Stimulated activated CD8-positive, alpha-beta memory T cell treated with anti-CD3 and anti-CD28 coated beads, Interleukin-7, amount 100 ng/mL, for 48 hours (primary cell): ENCODE measurements at regions not wholly inside any gene's neighbourhood (a gene's known extent, or its start where the extent isn't known, plus 50 kb on each side); places are given as distances from the start of the nearest gene placed in this dataset.
"Not testable (repeated sequence)": the region's sequence is repeated elsewhere in the genome, so short reads cannot be mapped to it uniquely, and the experiment has no call there.

ENCODE experiments used
- DNase-seq, 2 donors: peaks; one replicate each; pipeline ENCODE4 v3.0.0-alpha.2; 2020; ENCODE audit warnings: low read depth in 1 of 2; ENCODE audit errors: extremely low read depth in 1 of 2

GRCh38 chr1:199089393-199090122 lies 450.7 kb downstream of the PTPRC start:
- peak; percentile 6 to 22 for DNase-seq

- not testable (repeated sequence) for DNase-seq
These were observed 456.8 kb downstream of the PTPRC start for GRCh38 chr1:199095628-199096027.

DNA sequence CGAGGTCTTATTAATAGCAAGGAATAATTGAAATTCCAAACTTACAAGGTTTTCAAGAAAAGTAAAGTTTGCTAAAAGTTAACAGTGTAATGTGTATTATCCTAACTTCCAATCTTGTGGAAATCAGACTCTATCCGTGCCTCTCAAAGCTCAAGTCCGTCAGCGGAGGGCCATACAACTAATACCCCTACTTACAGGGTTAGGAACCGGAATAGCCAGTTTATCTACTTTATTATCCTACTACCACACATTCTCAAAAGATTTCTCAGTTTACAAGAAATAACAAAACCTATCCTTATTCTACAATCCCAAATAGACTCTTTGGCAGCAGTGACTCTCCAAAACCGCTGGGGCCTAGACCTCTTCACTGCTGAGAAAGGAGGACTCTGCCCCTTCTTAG lies 457.8 kb downstream of the PTPRC start:
- no peak for DNase-seq

- DNase-seq, result no peak
These were observed 459.6 kb downstream of the PTPRC start for GRCh38 chr1:199098468-199098867.

- no peak for DNase-seq
These were observed 462.3 kb downstream of the PTPRC start for GRCh38 chr1:199101139-199101538.

DNA sequence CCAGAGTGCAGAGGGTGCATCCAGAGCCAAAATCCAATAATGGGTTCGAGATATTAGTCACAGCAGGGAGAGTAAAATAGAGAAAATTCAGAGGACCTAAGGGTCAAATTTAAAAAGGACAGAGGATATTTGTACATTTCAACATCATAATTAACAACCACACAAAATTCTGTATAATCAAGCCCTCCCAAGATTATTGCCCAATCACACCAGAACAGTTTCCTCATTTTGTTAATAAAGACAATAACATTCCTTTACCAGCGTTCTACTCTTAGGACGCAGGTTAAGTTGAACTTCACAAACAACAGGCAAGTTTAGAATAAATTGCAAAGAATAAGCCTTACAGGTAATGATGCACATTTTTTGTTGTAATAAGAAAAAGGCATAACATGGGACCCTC lies 462.8 kb downstream of the PTPRC start:
- no peak for DNase-seq

GRCh38 chr1:199102239-199102638 lies 463.4 kb downstream of the PTPRC start:
- DNase-seq, result no peak

- no peak for DNase-seq
These were observed 470.3 kb downstream of the PTPRC start for GRCh38 chr1:199109160-199109559.

DNA sequence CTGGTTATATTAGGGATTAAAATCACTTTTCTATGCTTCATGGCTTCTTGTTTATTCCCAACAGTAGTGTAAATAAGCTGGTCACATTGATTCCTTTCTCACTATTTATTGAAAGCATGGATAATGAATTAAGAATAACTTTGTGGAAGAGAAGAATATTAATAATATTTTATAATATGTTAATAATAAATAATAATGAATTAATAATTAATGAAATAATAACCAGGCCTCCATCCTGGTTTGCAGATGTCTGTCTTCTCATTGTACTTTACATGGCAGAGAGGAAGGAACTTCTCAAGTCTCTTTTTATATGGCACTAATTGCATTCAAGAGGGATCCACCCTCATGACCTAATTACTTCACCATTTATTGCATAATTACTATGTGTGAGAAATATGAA lies 473.5 kb downstream of the PTPRC start:
- DNase-seq, result no peak

- DNase-seq, result peak; percentile 26 to 47
These were observed 474.5 kb downstream of the PTPRC start for GRCh38 chr1:199113265-199113869.

GRCh38 chr1:199116488-199116887 lies 477.6 kb downstream of the PTPRC start:
- DNase-seq, result no peak

GRCh38 chr1:199121047-199121446 lies 482.2 kb downstream of the PTPRC start:
- DNase-seq, result no peak

- DNase-seq, result no peak
These were observed 483.2 kb downstream of the PTPRC start for GRCh38 chr1:199122085-199122484.

DNA sequence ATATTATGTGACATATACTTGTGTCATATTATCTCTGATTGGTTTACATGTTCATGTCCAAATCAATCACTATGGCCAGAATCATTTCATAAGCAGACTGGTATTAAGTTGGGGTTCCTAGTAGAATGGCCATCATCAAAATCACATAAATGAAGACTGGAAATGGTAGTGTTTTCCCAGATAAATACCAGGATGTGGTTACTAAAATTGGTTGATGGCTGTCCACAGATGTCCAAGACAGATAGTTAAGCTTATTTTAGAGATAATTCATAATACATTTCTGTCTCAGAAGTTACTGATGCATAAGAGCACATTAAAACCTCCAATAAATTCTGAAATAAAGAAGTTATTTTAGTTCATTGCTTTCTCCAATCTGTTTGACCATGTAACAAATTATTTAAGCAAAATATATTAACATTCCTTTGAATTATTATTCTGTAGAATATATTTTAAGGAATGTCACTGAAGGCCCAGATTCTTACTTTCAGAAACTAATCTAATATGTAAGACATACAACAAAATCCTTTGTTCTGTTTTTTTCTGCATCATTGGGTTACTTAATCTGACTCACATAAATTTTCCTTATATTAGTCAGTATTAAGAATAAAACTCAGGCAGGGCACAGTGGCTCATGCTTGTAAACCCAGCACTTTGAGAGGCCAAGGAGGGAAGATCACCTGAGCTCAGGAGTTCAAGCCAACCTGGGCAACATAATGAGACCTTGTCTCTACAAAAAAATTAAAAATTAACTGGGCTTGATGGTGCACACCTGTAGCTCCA lies 483.9 kb downstream of the PTPRC start:
- no peak for DNase-seq

DNA sequence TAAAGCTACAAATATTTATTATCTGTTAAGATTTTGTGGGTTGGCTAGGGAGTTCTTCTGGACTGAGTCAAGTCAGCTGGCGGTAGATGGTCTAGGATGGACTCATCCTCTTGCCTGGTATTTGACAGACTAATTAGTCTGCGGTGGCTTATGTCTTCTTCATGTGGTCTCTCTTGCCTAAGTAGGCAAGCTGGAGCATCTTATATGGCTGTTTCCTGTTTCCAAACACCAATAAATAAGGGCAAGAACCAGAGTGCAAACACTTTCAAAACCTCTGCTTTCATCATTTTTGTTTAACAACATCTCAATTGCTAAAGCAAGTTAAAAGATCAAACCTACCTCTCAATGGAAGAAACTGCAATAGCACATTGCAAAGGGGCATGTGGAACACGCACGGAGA lies 484.8 kb downstream of the PTPRC start:
- DNase-seq, result no peak

DNA sequence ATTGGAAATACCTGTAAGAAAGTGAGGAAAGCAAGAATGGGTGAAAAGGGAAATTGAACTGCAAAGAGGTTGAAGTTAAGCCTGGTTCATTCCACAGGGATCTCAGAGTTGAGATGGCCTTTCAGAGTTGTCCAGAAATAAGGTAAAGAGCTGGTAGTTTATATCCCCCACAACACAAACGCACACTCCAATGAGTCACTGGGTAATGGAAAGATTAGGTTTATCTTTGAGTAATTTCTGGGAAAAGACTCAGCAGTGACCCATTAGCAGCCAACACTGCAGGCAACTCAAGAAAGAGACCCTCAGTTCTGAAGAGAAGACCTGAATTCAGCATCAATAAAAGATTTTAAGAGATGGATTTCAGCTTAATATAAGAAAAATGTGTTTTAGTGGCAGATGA lies 485.5 kb downstream of the PTPRC start:
- DNase-seq, result no peak

DNA sequence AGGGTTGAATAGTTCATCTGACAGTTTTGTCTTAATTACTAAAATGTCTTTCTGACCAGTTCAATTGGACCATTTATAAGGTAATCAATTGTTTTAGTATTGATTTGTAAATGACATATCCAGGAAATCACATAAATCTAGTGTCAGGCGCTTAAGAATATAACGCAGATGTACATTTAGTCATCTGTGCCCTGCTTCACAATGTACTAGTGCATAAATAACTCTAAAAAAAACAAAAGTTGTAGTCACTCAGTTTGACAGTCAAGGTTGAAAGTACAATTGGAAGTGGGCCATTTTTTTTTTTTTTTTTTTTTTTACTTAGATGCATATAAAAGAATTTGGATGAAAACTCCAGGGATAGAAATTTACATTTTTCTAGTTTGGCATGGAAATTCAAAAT lies 490.4 kb downstream of the PTPRC start:
- no peak for DNase-seq

DNA sequence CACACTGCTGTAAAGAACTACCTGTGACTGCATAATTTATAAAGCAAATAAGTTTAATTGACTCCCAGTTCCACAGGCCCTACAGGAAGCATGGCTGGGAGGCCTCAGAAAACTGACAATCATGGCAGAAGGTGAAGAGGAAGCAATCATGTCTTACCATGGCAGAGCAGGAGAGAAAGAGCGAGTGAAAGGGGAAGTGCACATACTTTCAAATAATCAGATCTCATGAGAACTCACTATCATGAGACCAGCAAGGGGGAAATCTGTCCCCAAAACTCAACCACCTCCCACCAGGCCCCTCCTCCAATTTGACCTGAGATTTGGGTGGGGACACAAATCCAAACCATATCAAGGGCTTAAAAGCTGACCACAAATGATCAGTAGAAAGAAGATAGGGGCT lies 493.2 kb downstream of the PTPRC start:
- DNase-seq, result no peak

DNA sequence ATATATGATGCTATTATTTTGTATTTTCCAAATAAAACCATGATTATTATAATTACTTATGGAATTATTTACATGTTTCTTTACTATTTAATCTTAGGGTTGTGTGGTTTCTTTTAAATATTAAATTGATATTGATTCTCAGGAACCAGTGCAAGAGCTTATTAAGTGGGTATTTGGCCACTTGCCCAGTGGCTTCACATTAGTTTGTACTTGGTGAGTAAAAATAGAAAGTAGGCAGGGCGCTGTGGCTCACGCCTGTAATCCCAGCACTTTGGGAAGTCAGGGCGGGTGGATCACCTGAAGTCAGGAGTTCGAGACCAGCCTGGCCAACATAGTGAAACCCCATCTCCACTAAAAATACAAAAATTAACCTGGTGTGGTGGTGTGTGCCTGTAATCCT lies 497.1 kb downstream of the PTPRC start:
- no peak for DNase-seq

GRCh38 chr1:199138061-199138460 lies 499.2 kb downstream of the PTPRC start:
- no peak for DNase-seq

DNA sequence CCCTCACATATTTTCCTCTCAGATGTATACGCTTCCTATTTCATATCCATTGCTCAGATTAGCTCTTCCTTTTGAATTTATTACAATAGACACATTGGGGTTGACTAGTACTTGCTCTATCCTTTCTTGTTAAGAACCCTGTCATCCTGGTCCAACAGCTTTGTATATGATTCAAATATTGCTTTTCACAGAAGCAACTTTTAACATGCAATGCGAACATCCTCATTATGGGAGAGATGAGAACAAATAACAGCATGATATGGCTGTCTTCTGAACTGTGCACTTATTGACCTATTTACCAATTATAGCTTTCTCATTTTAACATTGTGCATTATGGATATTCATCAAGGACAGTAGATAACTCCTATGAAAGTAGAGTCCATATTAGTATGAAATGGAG lies 510.8 kb downstream of the PTPRC start:
- no peak for DNase-seq

- no peak for DNase-seq
These were observed 511.9 kb downstream of the PTPRC start for GRCh38 chr1:199150756-199151155.
